ENCODE measurements at regions not wholly inside any gene's neighbourhood (a gene's known extent, or its start where the extent isn't known, plus 50 kb on each side); places are given as distances from the start of the nearest gene placed in this dataset.
"Not testable (repeated sequence)": the region's sequence is repeated elsewhere in the genome, so short reads cannot be mapped to it uniquely, and the experiment has no call there.

DNA sequence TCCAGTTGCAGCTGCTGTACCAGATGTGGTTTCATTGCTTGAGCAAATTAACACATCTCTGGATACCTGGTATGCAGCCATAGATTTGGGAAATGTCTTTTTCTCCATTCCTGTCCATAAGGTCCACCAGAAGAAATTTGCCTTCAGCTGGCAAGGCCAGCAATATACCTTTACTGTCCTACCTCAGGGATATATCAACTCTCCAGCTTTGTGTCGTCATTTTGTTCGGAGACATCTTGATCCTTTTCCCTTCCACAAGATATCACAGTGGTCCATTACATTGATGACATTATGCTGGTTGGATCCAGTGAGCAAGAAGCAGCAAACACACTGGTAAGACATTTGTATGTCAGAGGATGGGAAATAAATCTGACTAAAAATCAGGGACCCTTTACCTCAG lies 576.1 kb upstream of the FBXO33 start:
- DNase-seq (ENCODE audit: low spot score); in situ Hi-C loops (cut with HindIII; ENCODE audit: low sequenced_read_pairs): not testable (repeated sequence)

GRCh38 chr14:40004871-40005500 lies 572.8 kb upstream of the FBXO33 start:
- no peak for DNase-seq (ENCODE audit: low spot score)
- in situ Hi-C loops (cut with HindIII; ENCODE audit: low sequenced_read_pairs) = no loop called here

DNA sequence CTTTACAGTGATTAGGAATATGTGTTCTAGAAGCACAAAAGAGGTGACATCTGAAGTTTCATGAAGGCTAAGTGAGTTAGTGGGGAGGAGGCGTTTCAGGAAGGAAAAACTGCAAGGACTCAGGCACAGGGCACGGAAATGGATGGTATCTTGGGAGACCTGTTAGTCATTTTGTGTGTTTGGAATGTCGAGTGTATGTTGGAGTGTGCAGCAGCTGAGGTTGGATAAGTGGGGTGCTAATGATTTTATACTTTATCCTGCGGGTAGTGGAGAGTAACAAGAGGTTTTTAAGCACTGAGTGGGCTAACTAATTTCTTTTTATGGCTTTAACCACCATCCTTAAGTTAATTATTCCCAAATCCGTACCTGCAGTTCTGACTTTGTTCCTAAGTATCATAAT lies 571.5 kb upstream of the FBXO33 start:
- DNase-seq (ENCODE audit: low spot score) = no peak
- in situ Hi-C loops (cut with HindIII; ENCODE audit: low sequenced_read_pairs) = no loop called here

DNA sequence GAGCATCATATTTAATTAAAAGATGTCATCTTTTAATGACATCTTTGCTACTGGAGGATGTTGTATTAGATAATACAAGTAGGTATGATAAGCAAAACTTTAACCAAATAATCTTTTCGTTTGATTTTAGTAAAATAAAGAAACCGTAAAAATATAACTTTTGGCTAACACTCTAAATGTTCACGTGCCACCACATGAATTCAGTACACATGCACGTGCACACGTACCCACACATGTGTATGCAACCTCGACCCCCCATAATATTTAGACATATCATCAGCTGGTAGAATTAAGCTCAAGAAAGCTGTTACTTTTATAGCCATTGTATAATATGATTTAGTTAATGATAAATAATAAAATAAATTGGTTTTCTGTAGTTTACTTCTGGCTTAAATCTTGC lies 566.6 kb upstream of the FBXO33 start:
- in situ Hi-C loops (cut with HindIII; ENCODE audit: low sequenced_read_pairs) = no loop called here
- DNase-seq (ENCODE audit: low spot score) = no peak

- in situ Hi-C loops (cut with HindIII; ENCODE audit: low sequenced_read_pairs) = no loop called here
- no peak for DNase-seq (ENCODE audit: low spot score)
Measured at GRCh38 chr14:39998114-39998513, 565.9 kb upstream of the FBXO33 start.

GRCh38 chr14:39991041-39991440 lies 558.8 kb upstream of the FBXO33 start:
- in situ Hi-C loops (cut with HindIII; ENCODE audit: low sequenced_read_pairs) = no loop called here
- no peak for DNase-seq (ENCODE audit: low spot score)

GRCh38 chr14:39988939-39989338 lies 556.7 kb upstream of the FBXO33 start:
- in situ Hi-C loops (cut with HindIII; ENCODE audit: low sequenced_read_pairs) = no loop called here
- DNase-seq (ENCODE audit: low spot score) = peak; percentile 17

DNA sequence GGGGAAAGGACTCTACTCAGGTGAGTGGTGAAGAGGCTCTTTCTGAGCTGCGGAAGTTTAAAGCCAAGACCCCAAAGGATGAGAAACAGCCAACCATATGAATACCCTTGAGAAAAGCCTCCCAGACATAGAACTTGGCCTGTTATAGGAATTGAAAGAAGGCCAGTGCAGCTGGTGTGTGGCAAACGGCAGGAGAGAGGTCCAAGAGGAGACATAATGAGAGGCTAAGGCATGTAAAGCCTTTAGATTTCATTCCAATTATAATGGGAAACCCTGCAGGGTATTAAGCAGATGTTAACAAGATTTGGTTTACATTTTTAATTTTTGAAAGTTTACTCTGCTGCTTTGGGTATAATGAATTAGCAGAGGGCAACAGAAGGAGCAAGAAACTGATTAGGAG lies 552.1 kb upstream of the FBXO33 start:
- in situ Hi-C loops (cut with HindIII; ENCODE audit: low sequenced_read_pairs) = no loop called here
- no peak for DNase-seq (ENCODE audit: low spot score)

DNA sequence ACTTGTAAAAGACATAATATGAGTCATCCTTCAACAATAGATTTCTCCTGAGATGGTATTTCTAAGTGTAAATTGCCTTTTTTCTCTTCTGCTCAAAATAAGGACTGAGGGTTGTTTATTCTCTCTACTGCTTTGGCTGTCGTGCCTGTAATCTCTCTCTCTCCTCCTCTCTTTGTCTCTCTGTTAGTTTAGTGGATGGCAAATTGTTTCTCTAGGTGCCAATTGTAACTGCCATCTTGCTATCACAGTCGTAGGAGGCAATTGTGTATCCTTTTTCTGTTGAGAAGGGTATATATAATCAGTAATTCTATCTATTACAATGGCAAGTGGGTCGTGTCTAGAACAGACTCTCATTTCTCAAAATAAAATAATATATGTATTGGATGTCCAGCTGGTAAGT lies 545.0 kb upstream of the FBXO33 start:
- in situ Hi-C loops (cut with HindIII; ENCODE audit: low sequenced_read_pairs) = no loop called here
- no peak for DNase-seq (ENCODE audit: low spot score)

- in situ Hi-C loops (cut with HindIII; ENCODE audit: low sequenced_read_pairs) = no loop called here
- no peak for DNase-seq (ENCODE audit: low spot score)
Measured at GRCh38 chr14:39974036-39974435, 541.8 kb upstream of the FBXO33 start.

GRCh38 chr14:39972704-39973103 lies 540.5 kb upstream of the FBXO33 start:
- DNase-seq (ENCODE audit: low spot score) = no peak
- in situ Hi-C loops (cut with HindIII; ENCODE audit: low sequenced_read_pairs) = no loop called here

DNA sequence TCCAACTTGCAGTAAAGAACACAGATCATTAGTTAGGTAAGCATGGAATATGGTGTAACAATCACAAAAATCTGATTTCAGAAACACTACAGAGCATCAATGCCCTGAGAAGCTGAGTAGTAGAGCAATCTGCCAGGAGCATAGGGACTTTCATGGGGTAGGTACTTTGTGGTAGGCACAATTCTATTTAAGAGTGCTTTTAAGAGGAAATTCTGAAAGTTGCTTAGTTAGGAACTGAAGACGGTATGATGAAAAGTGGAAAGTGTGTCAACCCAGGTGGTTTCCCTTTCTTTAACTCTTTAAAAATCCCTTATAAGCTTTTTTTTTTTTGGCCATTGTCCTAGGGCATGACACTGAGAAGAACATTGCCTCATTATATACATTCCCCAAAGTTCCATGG lies 535.7 kb upstream of the FBXO33 start:
- in situ Hi-C loops (cut with HindIII; ENCODE audit: low sequenced_read_pairs) = no loop called here
- DNase-seq (ENCODE audit: low spot score) = no peak

DNA sequence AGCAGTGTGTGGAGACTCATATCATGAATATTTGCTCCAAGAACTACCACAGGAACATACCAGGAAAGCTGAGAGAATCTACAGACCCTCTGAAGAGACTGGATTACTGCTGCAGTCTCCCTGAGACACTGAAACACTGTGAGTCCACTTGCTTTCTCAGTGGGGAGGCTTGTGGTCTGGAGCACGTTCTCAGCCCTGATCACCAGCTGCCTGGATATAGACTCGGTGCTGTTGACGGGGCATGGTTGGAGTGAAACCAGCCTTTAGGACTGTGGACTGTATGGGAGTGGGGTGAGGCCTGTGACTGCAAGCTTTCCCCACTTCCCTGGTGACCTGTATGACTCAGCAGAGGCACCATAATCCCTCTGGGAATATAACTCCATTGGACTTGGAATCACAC lies 525.8 kb upstream of the FBXO33 start:
- in situ Hi-C loops (cut with HindIII; ENCODE audit: low sequenced_read_pairs) = no loop called here
- no peak for DNase-seq (ENCODE audit: low spot score)

DNA sequence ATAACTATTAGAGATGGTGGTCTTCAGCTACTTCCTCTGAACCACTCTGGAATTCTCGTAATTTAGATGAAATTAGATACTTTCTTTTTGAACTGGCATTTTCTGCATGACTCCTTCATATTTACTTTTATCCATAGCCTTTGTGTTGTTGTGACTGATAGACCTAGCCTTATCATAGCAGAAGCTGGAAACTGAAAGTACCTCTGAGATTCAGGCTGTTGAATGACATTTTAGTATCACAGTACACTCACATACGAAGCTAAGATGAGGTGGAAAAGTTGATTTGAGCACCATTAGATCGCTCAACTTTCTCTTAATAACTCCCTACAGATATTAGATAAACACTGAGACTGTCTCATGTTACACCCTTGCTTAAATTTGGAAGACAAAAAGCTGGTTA lies 525.1 kb upstream of the FBXO33 start:
- in situ Hi-C loops (cut with HindIII; ENCODE audit: low sequenced_read_pairs) = no loop called here
- DNase-seq (ENCODE audit: low spot score) = no peak

GRCh38 chr14:39956372-39956771 lies 524.1 kb upstream of the FBXO33 start:
- in situ Hi-C loops (cut with HindIII; ENCODE audit: low sequenced_read_pairs) = no loop called here
- no peak for DNase-seq (ENCODE audit: low spot score)

GRCh38 chr14:39948235-39948634 lies 516.0 kb upstream of the FBXO33 start:
- in situ Hi-C loops (cut with HindIII; ENCODE audit: low sequenced_read_pairs) = no loop called here
- no peak for DNase-seq (ENCODE audit: low spot score)

- in situ Hi-C loops (cut with HindIII; ENCODE audit: low sequenced_read_pairs) = no loop called here
- no peak for DNase-seq (ENCODE audit: low spot score)
Measured at GRCh38 chr14:39946807-39947206, 514.6 kb upstream of the FBXO33 start.

DNA sequence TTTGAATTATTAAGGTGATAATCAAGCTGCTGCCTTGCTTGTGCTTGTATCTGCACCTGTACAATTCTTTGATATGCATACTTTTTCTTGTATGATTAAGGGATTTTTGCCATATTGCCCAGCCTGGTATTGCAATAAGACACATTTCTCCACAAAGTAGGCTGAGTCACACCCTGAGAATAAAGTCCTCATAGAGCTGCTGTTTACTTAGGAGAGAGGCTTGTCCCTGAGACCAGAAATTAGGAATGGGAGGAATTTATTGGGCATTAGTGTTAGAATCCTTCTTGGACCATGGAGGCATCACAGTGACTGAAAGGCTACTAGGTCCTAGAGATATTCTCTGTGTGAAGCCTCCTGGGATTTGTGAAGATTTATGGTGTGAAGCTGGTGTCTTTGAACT lies 506.8 kb upstream of the FBXO33 start:
- no peak for DNase-seq (ENCODE audit: low spot score)
- in situ Hi-C loops (cut with HindIII; ENCODE audit: low sequenced_read_pairs) = no loop called here

DNA sequence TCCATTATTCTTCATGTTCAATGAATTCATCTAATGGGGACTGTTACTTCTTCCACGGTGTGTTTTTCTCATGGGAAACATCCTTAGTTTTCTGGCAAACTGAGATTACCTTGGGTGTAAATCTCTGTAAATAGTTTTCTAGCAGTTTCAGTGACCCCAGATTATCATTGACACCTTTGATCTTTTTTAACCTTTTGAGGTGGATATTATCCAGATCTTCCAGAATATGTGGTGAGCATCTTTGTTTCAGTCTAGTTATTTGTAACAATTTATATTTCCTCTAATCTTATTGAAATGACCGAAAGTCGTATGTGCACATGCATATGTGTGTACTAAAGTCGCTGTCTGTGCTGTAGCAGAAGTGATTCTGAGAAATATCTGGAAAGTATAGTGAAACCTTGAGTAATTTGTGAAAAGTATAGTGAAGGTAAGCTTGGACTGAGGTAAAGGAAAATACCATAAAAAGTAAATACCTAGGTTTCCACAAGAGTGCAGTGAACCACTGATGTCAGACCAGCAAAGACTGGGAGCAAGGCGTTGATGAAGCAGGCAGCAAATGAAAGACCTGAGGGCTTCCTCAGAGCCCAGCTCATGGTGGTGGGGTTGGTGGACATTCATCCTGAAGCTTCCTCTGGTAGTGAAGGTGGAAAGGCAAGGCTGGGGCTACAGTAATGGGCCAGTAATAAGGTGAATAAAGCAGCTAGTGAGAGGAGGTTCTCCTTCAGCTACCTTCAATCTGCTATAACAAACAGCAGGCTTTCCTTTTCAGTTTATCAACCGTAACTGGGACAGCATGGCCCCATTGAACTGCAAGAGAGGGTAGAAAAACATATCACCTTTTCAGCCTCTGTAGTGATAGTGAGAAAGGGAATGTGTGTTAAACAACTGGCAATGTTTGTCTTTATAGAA lies 480.2 kb upstream of the FBXO33 start:
- no peak for DNase-seq (ENCODE audit: low spot score)
- in situ Hi-C loops (cut with HindIII; ENCODE audit: low sequenced_read_pairs) = no loop called here

GRCh38 chr14:39897657-39898056 lies 465.4 kb upstream of the FBXO33 start:
- in situ Hi-C loops (cut with HindIII; ENCODE audit: low sequenced_read_pairs) = no loop called here

DNA sequence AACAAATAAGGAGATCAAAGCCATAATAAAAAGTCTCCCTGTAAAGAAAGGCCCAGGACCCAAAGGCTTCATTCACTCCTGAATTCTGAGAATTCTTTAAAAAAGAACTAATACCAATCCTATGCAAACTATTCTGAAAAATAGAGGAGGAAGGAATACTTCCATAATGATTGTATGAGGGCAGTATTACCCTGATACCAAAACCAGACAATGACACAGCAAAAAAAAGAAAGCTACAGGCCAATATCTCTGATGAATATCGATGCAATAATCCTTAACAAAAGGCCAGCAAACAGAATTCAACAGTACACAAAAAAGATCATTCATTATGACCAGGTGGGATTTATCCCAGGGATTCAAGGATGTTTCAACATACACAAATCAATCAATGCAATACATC lies 457.8 kb upstream of the FBXO33 start:
- in situ Hi-C loops (cut with HindIII; ENCODE audit: low sequenced_read_pairs) = no loop called here
- no peak for DNase-seq (ENCODE audit: low spot score)

More at GRCh38 chr14:39897657-39898056, 465.4 kb upstream of the FBXO33 start:
- no peak for DNase-seq (ENCODE audit: low spot score)

Data from G401 (cell line).